Endodermal cell (in vitro differentiated cells): ENCODE measurements at regions not wholly inside any gene's neighbourhood (a gene's known extent, or its start where the extent isn't known, plus 50 kb on each side); places are given as distances from the start of the nearest gene placed in this dataset.

ENCODE experiments used
- DNase-seq: peaks from one replicate; pipeline ENCODE4 v3.0.0-alpha.2; 2017
- H3K27ac ChIP-seq: 2 replicates; pipeline ENCODE4 v1.5.1; 2013; ENCODE audit warnings: mild to moderate bottlenecking, low read depth, low read length, moderate library complexity
- H3K27me3 ChIP-seq: 2 replicates; pipeline ENCODE4 v1.6.1; 2013; ENCODE audit warnings: mild to moderate bottlenecking, low read length, moderate library complexity; ENCODE audit not compliant: insufficient read depth, control insufficient read depth, poor library complexity, severe bottlenecking
- H3K36me3 ChIP-seq: 2 replicates; pipeline ENCODE4 v1.7.0; 2013; ENCODE audit warnings: mild to moderate bottlenecking, low read length, moderate library complexity; ENCODE audit not compliant: control insufficient read depth, insufficient read depth
- H3K4me1 ChIP-seq: one replicate; pipeline ENCODE4 v1.7.0; 2013; ENCODE audit warnings: low read length; ENCODE audit not compliant: control insufficient read depth, insufficient read depth
- H3K4me3 ChIP-seq: 2 replicates; pipeline ENCODE4 v1.5.1; 2013; ENCODE audit warnings: mild to moderate bottlenecking, low read length, moderate library complexity
- H3K9ac ChIP-seq: 2 replicates; pipeline ENCODE4 v1.6.1; 2013; ENCODE audit warnings: mild to moderate bottlenecking, low read length, moderate library complexity; ENCODE audit not compliant: poor library complexity, severe bottlenecking; ENCODE audit errors: extremely low read depth
- H3K9me3 ChIP-seq: 2 replicates; pipeline ENCODE4 v1.6.1; 2013; ENCODE audit warnings: mild to moderate bottlenecking, low read length, moderate library complexity; ENCODE audit not compliant: control insufficient read depth
- H3K27ac Mint-ChIP-seq: 2 replicates; pipeline ENCODE4 v1.8.0; 2020; ENCODE audit warnings: mixed read lengths
- H3K27me3 Mint-ChIP-seq: 2 replicates; pipeline ENCODE4 v1.8.0; 2021; ENCODE audit warnings: mild to moderate bottlenecking, mixed read lengths; ENCODE audit not compliant: insufficient read depth
- H3K36me3 Mint-ChIP-seq: 2 replicates; pipeline ENCODE4 v1.8.0; 2020; ENCODE audit warnings: low read depth, mixed read lengths
- H3K4me1 Mint-ChIP-seq: 2 replicates; pipeline ENCODE4 v1.8.0; 2020; ENCODE audit warnings: mixed read lengths
- H3K4me3 Mint-ChIP-seq: 2 replicates; pipeline ENCODE4 v1.8.0; 2020; ENCODE audit warnings: mild to moderate bottlenecking, moderate library complexity, mixed read lengths
- H3K9me3 Mint-ChIP-seq: 2 replicates; pipeline ENCODE4 v1.8.0; 2020; ENCODE audit warnings: mild to moderate bottlenecking, mixed read lengths
- WGBS, 2 experiments: methylation state at CpG; one replicate each; pipeline versions ENCODE4 v1.1.5 to v1.1.7; 2013; ENCODE audit warnings: missing lambda C conversion rate in 2 of 2, mixed read lengths in 1 of 2; ENCODE audit not compliant: insufficient coverage in 1 of 2, insufficient read length in 1 of 2; 5-methylcytosine and 5-hydroxymethylcytosine counted together
- TF ChIP-seq, protein P1 (sequence below): fragments of 200-600 bp; sonication (generic); conservative IDR thresholded peaks from 2 replicates; pipeline ENCODE4 v1.5.0; 2021; ENCODE audit warnings: antibody characterized with exemption, mild to moderate bottlenecking

DNA sequence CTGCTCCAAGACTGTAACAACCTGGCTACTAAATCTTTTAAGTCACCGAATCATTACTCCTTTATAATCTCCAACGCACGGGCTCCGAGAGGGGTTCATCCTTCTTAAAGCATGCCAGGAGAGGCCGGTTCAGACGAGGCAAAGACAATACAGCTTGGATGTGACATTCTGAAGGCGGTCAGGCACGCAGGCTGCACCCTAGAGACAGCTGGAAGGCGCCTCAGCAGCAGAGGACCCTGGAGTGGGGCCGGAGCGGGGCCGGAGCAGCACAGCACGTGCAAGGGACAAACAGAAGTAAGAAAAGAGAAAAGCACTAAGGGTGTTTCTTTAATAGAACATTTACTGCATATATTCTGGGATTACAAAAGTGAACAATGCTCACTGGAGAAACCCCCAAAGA lies 97.8 kb upstream of the PPP2R2D start:
- Mint-ChIP-seq H3K27me3 (no peaks in the 10 kb centered on the region), H3K4me3 (no peak overlapping the region), H3K4me1 (peaks cover 5% of the 10 kb centered on the region), H3K27ac (no peak overlapping the region), H3K9me3 (peaks cover 24% of the 10 kb centered on the region), H3K36me3 (no peaks in the 10 kb centered on the region)
- Histone ChIP-seq H3K9me3 (peaks cover 10% of the 10 kb centered on the region), H3K27me3 (no peaks in the 10 kb centered on the region), H3K9ac (no peak overlapping the region), H3K27ac (no peak overlapping the region), H3K4me1 (peaks cover 3% of the 10 kb centered on the region), H3K36me3 (no peaks in the 10 kb centered on the region), H3K4me3 (no peak overlapping the region)
- TF ChIP-seq, protein P1, sequence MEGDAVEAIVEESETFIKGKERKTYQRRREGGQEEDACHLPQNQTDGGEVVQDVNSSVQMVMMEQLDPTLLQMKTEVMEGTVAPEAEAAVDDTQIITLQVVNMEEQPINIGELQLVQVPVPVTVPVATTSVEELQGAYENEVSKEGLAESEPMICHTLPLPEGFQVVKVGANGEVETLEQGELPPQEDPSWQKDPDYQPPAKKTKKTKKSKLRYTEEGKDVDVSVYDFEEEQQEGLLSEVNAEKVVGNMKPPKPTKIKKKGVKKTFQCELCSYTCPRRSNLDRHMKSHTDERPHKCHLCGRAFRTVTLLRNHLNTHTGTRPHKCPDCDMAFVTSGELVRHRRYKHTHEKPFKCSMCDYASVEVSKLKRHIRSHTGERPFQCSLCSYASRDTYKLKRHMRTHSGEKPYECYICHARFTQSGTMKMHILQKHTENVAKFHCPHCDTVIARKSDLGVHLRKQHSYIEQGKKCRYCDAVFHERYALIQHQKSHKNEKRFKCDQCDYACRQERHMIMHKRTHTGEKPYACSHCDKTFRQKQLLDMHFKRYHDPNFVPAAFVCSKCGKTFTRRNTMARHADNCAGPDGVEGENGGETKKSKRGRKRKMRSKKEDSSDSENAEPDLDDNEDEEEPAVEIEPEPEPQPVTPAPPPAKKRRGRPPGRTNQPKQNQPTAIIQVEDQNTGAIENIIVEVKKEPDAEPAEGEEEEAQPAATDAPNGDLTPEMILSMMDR: no peak
- WGBS, 2 experiments: 81 to 93% methylated on average over 13 of the region's 13 CpGs
- DNase-seq: peak; percentile 30

DNA sequence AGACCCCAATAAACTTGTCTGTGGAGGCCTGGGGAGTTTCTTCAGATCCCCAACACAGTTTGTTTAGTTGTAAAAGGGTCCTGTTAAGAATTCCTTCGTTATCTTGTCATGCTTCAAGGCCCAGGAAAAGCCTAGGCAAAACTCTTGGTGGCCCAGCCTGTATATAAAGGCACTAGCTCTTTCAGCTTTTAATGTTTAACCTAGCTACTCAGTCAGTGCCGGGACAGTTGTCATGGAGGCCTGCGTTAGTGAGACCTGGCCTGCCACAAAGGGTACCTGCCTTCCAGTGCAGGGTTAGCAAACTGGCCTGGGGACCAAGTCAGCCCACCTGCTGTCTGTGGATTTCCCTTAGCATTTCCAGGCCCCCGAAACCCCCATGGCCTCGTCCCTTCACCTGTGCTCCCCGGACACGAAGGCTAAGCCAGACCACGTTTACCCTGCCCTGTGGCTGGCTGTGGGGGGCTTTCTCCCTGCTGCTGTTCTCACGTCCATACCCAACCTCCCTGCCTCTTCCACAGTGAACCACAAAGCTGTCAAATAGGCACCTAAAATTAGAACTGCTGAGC lies 96.9 kb upstream of the PPP2R2D start:
- Mint-ChIP-seq H3K9me3 (peaks cover 15% of the 10 kb centered on the region), H3K27me3 (peaks cover 6% of the 10 kb centered on the region)

DNA sequence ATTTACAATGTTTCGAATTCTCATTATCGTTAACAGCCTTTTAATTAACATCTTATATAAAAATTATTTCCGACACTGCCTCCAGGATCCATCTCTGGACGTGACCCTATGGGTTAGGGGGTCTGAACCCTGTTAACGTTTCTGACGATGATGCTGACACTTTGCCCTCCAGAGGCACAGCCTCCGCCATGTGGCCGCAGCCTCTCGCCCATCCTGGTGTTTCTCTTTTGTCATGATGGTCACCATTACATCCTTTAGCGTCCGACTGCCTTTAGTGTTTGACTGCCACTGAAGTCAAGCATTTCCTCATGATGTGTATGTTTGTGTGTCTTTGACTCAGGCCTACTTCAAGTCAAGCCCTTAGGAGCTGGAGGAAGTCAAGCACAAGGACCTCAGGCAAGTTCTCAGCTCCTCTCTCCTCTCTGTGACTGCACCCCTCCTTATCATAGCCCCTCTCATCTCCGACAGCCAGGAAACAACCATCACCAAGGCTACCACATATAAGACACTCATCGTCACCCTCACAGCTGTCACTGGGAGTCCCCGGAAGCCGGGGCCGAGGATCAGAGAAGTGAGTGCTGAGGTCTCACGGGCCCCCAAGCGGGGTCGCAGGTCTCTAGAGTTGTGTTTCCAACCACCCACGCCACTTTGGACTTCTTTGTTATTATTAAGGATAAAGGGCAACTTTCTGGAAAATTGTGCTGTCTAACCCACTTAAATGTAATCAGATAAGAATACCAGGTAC lies 96.1 kb upstream of the PPP2R2D start:
- Mint-ChIP-seq H3K36me3 (no peaks in the 10 kb centered on the region), H3K4me3 (no peak overlapping the region), H3K27ac (no peak overlapping the region), H3K27me3 (peaks cover 8% of the 10 kb centered on the region), H3K4me1 (peaks cover 5% of the 10 kb centered on the region), H3K9me3 (peaks cover 9% of the 10 kb centered on the region)
- peak; percentile 22 for DNase-seq
- Histone ChIP-seq H3K4me1 (peaks cover 3% of the 10 kb centered on the region), H3K9ac (no peak overlapping the region), H3K9me3 (peaks cover 1% of the 10 kb centered on the region), H3K27me3 (no peaks in the 10 kb centered on the region), H3K4me3 (no peak overlapping the region), H3K36me3 (no peaks in the 10 kb centered on the region), H3K27ac (no peak overlapping the region)
- WGBS, 2 experiments: 92 to 98% methylated on average over 7 to 20 of the region's 20 CpGs
- TF ChIP-seq, protein P1: no peak

More for the DNA sequence above, 96.9 kb upstream of the PPP2R2D start:
- H3K27ac Mint-ChIP-seq: no peak overlapping the region
- no peaks in the 10 kb centered on the region for H3K36me3 ChIP-seq
- H3K9ac ChIP-seq: no peak overlapping the region
- peak; percentile 32 for DNase-seq
- WGBS, 2 experiments: 82 to 92% methylated on average over 3 to 9 of the region's 9 CpGs
- H3K4me1 ChIP-seq: peaks cover 3% of the 10 kb centered on the region
- peaks cover 5% of the 10 kb centered on the region for H3K4me1 Mint-ChIP-seq
- peaks cover 9% of the 10 kb centered on the region for H3K9me3 ChIP-seq
- TF ChIP-seq, protein P1: no peak
- no peak overlapping the region for H3K4me3 ChIP-seq
- no peak overlapping the region for H3K4me3 Mint-ChIP-seq
- no peak overlapping the region for H3K27ac ChIP-seq
- H3K27me3 ChIP-seq: no peaks in the 10 kb centered on the region
- H3K36me3 Mint-ChIP-seq: no peaks in the 10 kb centered on the region
